GOT3 (cell line): ENCODE measurements at regions not wholly inside any gene's neighbourhood (a gene's known extent, or its start where the extent isn't known, plus 50 kb on each side); places are given as distances from the start of the nearest gene placed in this dataset.
A peak's percentile ranks its signal among the peaks of the same experiment; 100 is the strongest.

ENCODE experiments used
- DNase-seq: peaks from one replicate; lab custom pipeline; 2025; ENCODE audit warnings: mixed read lengths; lab: John Stamatoyannopoulos, UW

DNA sequence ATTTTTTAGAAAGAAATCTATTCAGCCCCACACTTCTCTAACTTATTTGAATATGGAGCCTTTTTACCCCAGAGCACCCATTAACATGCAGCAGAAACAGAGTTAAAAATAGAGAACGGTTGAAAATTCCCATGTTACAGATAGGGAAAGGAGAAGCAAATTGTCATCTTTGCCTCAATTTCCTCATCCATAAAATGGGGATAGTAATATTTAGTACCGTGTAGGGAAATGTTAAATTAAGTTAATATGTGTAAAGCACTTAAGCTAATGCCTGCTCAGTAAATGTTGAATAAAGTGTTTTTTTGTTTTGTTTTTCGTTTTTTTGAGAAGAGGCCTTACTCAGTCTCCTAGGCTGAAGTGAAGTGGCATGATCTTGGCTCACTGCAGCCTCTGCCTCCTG is 50.3 kb downstream of the NAV1 start:
- no peak for DNase-seq

DNA sequence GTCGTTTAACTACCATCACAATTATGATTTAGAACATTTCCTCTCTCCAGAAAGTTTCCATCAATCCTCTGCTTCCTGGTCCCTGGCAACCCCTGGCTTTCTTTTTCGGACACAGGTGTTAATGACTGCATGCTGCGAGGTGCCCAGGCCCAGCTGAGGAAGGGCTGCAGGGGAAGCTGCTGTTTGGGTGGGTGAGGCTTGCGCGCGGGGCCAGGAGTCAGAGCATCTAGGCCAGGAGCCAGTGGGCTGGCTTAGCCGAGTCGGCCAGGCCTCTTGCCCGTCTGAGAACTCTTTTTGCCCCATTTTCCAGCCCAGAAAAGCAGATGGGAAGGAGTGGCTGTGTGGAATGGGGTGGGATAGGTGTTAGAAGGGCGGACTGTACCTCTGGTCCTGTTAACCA is 51.5 kb downstream of the NAV1 start:
- DNase-seq, result no peak

DNA sequence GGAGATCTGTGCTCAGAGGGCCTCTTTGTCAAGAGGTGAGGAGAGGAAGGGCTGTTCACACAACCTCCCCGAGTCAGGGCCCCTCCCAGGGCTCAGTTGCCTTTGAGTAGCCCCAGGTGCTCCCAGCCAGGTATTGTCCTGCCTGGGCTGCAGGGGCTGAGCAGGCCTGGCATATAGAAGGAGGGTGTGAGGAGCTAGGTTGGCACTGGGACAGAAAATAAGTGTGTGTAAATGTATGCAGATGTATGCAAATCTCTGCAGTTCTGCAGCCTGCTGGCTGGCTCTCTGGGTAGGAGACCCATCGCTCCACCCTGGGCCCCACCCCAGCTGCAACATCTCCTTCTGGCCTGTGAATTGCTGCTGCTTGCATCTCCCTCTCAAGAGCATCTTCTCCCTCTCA is 52.4 kb downstream of the NAV1 start:
- no peak for DNase-seq

DNA sequence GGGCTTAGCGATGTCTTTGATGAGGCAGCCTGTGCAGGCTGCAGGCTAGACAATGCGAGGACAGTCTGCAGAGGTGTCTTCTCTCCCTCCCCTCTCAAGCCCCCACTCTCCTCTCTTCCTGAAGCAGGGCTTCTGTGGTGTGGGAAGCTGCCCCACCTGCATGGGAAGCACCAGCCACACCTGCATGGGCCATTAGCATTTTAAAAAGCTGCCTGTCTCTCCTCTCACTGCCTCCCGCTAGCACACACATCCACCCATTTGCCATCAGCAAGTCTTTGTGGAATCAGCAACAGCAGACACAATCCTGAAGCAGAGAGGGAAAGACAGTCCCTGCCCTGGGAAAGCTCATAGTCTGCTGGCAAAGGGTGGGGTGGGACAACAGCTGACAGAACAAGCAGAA is 53.1 kb downstream of the NAV1 start:
- DNase-seq, result no peak

DNA sequence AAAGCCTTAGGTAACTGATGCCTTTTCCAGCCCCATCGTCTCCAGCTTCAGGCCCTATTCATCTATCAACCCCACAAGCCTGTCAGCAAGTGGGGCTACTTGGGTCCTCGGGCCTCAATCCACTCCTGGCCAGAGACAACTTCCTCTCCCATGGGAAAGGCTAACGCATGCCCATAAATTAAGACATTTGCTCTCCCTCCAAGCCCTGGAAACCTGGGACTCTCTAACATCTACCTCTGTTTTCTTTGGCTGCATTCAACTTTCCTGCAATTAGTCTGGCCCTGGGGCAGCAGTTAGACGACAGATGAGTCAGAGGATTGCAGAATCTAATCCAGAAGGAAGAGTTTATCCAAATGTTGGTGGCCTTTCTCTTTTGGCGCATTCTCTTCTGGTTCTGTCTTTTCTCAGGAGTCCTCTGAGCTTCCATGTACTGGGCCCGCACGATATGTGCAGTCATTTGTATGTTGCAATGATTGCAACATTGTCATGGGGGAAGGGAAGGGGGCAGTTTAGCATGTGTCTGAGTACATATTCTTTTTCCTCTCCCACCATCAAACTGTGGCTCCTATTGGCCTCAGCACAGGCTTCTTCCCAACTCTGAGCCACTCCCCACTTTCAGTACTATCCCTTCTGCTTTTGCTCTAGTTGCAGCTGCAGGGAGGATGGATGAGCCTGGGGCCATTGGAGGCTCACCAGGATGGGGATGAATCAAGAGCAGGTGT is 54.4 kb downstream of the NAV1 start:
- peak; percentile 99 for DNase-seq

DNA sequence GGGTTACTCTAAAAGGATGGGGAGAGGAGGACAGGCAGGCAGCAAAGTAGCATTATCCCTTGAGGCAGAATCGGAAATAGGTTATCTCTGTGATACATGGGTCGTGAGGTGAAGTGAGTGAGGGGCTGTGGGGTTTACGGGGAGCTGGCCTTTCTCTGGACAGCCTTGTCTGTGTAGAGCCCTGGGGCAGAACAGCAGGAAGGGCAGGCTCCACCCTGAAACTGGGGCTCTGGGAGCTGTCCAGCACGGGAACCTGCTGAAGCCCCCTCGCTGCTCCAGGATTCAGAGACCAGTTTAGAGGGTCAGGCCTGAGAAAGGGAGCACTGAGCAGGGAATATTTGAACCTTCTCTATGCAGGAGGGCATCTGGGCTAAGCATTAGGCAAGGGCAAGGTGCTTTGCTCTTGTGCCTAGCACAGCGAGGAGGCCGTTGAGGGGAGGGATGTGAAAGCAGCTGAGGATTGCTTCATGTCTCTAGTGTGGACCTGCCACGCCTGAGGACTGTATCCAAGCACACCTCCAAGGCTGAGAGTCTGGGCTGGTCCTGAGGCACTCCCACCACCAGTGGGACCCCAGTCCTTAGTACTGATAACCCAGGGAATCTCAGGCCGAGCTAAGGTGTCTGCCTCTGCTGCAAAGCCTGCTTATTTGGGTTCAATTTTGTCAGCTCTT is 55.8 kb downstream of the NAV1 start:
- no peak for DNase-seq

DNA sequence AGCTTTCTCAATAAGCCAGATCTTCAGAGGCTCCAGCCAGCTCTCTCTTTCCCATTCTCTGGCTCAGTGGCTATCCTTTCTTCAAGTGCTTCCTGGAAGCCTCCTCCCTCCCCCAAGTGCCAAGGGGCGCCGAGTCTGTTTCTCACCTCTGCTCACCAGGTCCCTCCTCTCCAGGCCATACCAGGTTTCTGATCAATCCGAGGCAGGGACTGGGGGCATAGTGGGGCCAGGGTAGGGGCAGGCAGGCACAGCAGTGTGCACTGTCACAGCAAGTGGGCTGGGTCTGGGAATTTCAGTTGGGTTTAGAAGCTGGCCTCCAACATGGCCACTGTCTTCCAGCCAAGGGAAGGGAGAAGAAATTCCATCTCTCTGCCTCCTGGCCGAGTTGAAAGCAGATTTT is 56.5 kb downstream of the NAV1 start:
- DNase-seq, result no peak

DNA sequence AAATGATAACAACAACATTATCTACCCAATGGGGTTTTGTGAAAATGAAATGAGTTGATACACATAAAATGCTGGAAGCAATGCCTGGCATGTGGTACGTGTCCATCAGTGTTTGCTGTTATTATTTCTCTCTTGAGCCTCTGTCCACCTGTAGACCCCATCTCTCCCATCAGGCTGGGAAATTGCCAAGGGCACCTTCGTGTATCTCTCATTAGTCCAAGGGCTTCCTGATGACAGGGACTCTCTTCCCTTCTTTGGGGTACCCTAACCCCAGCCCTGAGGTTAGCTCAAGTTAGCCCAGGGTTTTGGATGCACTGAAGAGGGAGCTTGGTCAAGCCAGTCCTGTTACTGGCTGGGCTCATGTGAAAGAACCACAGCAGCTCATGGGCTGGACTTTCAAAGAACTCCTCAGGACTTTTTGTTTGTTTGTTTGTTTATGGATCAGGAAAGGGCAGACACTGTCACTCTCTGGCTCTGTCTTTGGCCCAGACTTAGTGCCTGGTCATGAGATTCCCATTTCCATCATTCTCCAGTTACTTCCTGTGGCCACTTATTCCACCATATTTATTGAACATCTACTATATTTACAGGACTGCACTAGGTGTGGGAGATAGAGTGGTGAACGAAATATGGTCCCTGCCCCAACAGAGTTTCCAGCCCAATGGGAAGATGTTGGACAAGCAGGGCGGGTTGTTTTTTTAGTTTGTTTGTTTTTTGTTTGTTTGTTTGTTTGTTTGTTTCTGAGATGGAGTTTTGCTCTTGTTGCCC is 57.4 kb downstream of the NAV1 start:
- DNase-seq, result no peak

DNA sequence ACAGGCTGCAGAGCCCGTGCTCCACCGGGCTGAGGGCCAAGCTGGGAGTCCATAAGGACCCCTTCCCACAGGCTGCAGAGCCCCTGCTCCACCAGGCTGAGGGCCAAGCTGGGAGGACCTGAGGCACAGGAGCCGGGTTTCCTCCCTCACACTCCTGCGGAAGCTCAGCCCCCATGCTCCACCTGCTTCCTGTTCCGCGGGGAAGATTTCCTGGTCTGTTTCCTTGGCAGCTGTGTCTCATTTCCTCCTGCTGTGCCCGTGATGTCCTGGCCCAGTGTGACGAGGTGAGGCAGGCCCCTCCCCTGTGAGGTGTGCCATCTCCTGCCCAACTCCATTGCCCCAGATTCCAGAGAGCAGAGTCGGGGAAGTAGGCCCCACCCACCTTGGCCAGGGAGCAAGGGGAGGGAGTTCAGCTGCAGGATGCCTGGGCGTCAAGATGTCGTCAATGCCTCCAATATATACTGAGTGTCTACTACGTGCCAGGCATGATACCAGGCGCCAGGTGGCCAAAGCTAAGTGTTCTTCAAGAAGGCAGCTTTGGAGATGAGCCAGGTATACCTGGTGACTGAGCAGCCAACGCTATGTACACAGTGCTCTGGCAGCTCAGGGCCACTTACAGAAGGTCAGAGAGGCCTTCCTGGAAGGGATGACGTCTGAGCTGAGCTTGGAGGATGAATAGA is 58.8 kb downstream of the NAV1 start:
- DNase-seq, result no peak

DNA sequence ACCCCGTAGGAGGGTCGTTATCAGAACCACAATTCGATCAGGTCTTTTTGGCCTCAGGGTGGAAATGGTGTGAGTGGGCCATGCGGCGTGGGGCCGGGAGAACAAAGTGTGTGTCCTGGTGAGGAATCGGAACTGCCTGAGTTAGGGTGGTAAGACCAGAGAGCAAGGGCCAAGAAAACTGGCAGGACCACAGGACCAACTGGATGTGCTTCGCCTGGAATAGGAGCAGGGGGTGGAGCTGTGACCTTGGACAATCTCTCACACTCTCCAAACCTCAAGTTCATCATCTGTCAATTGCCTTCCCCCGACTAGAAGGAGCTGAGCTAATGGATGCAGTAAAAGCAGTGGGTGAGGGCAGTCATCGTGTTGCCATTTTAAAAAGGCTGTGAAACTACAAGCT is 59.5 kb downstream of the NAV1 start:
- no peak for DNase-seq

DNA sequence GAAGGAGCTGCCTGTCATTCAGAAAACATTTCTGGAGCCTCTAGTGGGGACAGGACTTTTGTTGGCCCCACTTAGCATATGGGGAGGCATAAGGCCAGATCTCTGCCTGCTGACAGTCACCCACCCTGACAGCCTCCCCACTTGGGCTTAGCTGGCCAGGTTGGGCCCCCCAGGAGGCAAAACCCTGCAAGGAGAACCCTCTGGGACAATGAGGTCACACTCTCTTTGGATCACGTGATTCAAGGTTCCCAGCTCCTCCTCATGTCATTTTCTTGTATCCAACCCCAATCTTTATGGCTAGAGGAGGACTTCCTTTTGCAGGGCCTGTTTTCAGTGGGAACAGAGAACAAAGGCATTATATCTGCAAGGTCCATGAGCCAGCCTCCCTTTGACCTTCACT is 60.0 kb downstream of the NAV1 start:
- no peak for DNase-seq

DNA sequence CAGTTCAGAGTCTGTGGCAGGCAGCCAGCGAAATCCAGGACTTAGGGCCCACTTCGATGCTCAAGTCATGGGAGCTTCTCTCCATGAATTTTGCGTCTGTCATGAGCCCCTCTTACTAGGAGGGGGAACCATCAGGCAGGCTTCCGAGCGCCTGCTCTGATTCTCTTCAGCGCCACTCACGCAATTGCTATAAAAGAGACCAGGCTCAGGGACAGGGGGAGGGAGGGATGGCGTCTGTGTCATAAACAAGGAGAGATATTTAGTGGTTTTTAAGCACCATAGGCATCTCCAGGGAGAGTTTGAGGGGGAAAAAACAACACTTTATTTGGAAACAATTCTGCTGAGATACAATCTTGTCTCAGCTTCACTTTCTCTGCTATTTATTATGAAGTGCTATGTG is 60.6 kb downstream of the NAV1 start:
- DNase-seq, result no peak

DNA sequence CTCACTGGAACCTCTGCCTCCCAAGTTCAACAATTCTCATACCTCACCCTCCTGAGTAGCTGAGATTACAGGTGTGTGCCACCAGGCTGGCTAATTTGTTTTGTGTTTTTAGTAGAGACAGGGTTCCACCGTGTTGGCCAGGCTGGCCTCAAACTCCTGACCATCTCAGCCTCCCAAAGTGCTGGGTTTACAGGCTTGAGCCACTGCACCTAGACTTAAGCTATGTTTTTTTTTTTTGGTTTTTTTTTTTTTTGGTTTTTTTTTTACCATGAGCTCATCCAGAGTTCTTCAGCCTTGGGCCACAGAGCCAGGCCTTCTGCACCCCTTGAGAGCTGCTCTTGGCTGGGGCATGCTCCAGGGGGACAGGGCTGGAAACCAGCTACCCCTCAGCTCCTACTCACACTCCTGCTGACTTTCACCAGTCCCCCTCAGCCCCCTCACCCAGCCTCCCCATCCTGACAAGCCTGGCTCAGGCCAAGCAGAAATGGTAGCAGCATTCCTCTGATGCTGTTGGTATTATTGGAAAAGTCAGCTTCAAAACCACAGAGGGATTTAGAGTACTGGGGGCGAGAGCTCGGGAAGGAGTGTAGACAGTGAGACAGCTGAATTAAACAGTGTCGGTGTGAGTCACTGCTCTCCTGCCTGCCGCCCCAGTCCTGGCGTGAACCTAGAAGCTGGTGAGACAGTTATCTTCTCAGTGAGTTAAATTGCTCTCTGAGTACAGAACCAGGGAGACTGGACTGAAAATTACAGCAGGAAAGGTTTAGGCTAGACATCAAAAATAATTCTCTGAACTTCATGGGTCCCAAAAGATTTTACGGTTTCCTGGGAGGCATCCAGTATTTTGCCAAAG is 63.7 kb downstream of the NAV1 start:
- DNase-seq, result peak; percentile 92

DNA sequence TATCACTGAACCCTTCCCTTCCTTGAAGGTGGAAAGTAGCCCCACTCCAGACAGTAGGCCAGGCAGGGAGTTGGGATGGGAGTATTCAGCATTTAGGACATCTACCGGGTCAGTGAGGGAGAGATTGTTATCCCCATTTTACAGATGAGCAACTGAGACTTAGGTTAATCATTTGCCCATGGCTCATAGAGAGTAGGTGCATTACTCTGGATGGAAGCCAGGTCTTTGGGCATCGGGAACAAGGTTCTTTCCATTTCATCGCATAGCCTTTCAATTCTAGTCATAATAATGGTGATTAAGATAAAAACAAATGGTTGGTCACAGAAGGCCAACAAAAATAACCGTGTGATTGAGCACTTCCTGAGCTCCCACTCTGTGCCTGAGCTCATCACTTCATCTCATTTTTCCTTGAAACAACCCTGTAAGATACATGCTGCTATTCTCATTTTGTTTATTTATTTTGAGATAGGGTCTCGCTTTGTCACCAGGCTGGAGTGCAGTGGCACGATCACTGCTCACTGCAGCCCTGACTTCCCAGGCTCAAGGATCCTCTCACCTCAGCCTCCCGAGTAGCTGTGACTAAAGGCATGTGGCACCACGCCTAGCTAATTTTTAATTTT is 64.8 kb downstream of the NAV1 start:
- DNase-seq, result no peak

DNA sequence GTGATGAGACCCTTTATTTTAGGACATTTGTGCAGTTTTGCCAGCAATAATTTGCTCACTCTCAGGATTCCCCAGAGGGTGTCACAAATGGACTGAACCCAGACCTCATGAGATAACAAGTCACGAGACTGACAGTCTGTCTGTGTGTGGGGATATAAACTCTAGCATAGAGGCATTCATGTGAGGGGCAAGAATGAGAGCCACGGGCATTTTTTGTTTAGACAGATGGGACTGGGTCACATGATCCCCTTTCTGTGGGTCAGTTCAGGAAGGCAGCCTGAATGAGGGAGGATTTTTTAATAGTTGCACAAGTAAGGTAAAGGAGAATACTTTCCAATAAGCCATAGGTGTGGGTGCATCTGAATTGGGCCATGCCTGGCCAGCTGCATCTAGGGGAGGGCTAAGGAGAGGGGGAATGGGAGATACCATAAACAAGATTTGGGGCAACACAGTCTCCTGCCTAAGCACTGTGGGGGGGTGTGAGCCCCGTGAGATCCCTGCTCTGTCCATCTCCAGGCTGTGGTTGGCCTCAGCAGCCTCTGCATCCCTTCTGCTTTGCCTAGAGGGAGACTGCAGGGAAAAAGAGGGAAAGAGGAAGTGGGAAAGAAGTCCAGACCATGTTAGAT is 66.6 kb downstream of the NAV1 start:
- DNase-seq, result no peak

DNA sequence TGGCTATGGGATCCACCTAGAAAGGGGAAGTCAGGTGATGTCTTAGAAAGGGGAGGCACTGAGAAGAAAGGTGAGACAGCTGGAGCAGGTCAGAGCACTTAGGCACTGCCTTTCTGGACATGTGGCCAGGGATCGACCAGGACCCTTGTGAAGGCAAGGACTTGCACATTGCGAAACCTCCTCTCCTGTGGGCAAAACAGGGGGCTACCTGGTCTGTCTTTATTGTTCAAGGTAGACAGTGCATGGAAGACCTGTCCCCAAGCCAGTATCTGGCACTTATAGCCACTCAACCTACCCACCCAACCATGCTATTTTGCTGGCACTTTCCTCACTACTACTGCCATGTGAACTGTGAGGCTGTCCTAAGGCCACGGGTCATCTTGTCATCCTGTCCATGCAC is 67.2 kb downstream of the NAV1 start:
- no peak for DNase-seq

DNA sequence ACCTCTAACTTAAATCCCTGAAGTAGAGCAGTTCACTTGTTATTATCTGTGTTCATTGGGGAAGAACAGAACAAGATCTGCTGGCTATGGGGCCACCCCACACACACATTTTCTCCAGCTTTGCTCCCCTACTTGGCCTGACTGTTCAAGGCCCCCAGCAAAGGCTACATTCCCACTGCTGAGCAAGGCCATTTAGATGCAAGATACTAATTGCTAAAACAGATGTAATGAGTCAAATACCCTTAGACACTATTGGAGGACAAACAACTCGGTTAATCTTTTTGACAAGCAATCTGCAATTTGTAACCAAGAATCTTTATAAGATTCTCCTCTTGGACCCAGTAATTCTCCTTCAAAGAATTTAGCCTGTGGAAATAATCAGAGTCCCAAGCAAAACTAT is 67.7 kb downstream of the NAV1 start:
- no peak for DNase-seq

DNA sequence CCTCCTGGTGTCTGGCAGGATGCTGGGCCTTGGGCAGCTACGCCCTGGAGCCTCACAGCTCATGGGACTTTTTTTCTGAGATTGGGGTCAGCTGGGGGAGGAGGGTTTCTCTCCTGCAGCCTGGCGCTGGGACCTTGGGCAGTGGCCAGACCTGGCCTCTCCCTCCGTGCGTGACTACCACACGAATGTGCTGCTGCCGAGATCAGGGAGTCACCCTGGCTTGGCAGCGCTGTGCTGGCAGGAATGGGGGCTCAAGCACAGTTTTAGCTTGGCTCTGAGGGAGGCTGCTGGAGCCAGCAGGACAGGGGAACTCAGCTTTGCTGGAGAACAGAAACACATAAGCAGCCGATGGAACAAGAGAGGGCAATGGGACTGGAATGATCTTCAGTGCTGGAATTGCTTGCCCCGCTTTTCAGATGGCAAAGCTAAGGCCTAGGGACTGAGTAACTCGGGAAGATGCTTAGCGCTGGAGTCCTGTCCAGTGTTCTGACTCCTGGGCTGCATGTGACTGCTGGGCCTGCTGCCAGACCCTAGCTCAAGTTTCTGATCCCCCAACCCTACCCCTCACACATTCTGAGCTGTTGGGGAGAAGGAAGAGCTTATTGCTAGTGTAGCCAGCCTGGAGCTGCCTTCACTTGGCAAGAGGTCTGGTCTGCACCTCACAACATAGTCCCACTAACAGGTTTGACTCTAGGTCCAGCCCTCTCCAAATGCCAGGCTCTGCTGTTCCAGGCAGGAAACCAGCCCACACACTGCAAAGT is 69.9 kb downstream of the NAV1 start:
- no peak for DNase-seq

DNA sequence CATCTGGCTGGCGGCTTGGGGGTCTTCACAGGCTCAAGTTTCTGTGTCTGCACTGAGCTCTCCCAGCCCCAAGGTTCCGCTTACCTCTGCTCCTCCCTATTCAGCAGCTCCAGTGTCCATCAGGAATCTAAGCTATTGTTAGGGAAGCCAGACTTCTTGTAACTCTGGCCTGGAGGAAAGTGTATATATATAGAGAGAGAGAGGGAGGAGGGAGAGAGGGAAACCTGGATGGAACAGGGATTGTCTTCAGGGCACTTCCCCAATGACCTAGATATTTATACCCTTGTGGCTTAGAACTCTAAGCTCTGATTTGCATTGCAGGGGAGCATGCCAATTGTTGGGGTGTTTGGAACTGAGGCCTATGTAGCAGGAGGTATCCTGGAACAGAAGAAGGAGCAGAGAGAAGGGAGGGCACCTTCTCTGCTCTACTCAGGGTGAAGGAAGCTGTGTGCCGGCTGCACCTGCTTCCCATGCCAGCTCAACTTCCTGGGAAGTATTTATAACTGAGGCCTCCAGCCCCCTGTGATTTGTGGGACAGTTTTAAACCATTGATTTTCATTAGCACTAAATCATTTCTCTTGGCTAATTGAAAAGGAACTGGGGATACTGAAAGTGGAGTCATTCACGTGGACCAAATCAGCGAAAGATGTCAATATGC is 70.9 kb downstream of the NAV1 start:
- DNase-seq, result no peak
